HEK293 (cell line): ENCODE measurements at regions not wholly inside any gene's neighbourhood (a gene's known extent, or its start where the extent isn't known, plus 50 kb on each side); places are given as distances from the start of the nearest gene placed in this dataset.

ENCODE experiments used
- CTCF ChIA-PET: fragments of 350-600 bp; formaldehyde crosslinking; extraction: SDS; loops from one replicate; lab custom pipeline; 2021; ENCODE audit warnings: antibody characterized with exemption; lab: Yijun Ruan, JAX
- POLR2A ChIA-PET: fragments of 300-600 bp; formaldehyde crosslinking; extraction: SDS; loops from one replicate; lab custom pipeline; 2020; ENCODE audit warnings: antibody characterized with exemption, inconsistent platforms; lab: Yijun Ruan, JAX
- H3K27ac ChIP-seq: fragments of 200-500 bp; sonication (Bioruptor generic); 2 replicates; pipeline ENCODE4 v1.5.1; 2014; ENCODE audit warnings: low read depth, low read length, control low read depth, inconsistent platforms; ENCODE audit errors: extremely low read depth
- H3K36me3 ChIP-seq, 2 experiments: fragments of 200-500 bp in 1 of 2; sonication (Bioruptor generic) in 1 of 2; 1 replicate in 1 of 2; 2 replicates in 1 of 2; pipeline ENCODE4 v1.5.1; 2014 to 2017; ENCODE audit warnings: inconsistent platforms in 2 of 2, low read length in 2 of 2; ENCODE audit not compliant: control insufficient read depth in 2 of 2, insufficient read depth in 1 of 2
- H3K4me1 ChIP-seq: fragments of 200-500 bp; sonication (Bioruptor generic); 2 replicates; pipeline ENCODE4 v1.5.1; 2014; ENCODE audit warnings: mild to moderate bottlenecking, low read length, inconsistent platforms; ENCODE audit not compliant: control insufficient read depth, insufficient read depth
- H3K4me3 ChIP-seq: 2 replicates; pipeline ENCODE4 v1.5.1; 2011; ENCODE audit warnings: low read depth, mild to moderate bottlenecking, control low read depth, low read length, moderate library complexity
- H3K9me3 ChIP-seq: fragments of 200-500 bp; sonication (Bioruptor generic); 2 replicates; pipeline ENCODE4 v1.5.1; 2014; ENCODE audit warnings: low read depth, low read length, inconsistent platforms; ENCODE audit not compliant: control insufficient read depth, insufficient read depth
- BCL11A ChIP-seq: fragments of 450-650 bp; formaldehyde crosslinking; IDR thresholded peaks from 2 replicates; pipeline ENCODE4 v1.5.1; 2016; ENCODE audit warnings: low read depth, missing biosample characterization, missing genetic modification characterization
- HOXC10 ChIP-seq: sonication (generic); formaldehyde crosslinking; IDR thresholded peaks from 2 replicates; pipeline ENCODE4 v1.8.1; 2023; ENCODE audit warnings: mild to moderate bottlenecking, missing genetic modification reagents
- OSR2 ChIP-seq: fragments of 450-650 bp; formaldehyde crosslinking; IDR thresholded peaks from 2 replicates; pipeline ENCODE4 v1.5.1; 2016; ENCODE audit warnings: missing biosample characterization, missing genetic modification characterization
- PRDM1 ChIP-seq: fragments of 450-650 bp; formaldehyde crosslinking; IDR thresholded peaks from 2 replicates; pipeline ENCODE4; 2016; ENCODE audit warnings: missing biosample characterization, missing genetic modification characterization
- SCRT2 ChIP-seq: fragments of 450-650 bp; formaldehyde crosslinking; IDR thresholded peaks from 2 replicates; pipeline ENCODE4 v1.5.1; 2016; ENCODE audit warnings: missing biosample characterization, missing genetic modification characterization
- TRIM28 ChIP-seq: IDR thresholded peaks from 2 replicates; pipeline ENCODE4 v1.6.1; 2011; ENCODE audit warnings: low read length, control low read depth, borderline replicate concordance
- YY1 ChIP-seq: fragments of 450-650 bp; formaldehyde crosslinking; IDR thresholded peaks from 2 replicates; pipeline ENCODE4 v1.5.1; 2018; ENCODE audit warnings: missing biosample characterization, missing genetic modification characterization
- ZBTB21 ChIP-seq: fragments of 450-650 bp; formaldehyde crosslinking; IDR thresholded peaks from 2 replicates; pipeline ENCODE4 v1.5.1; 2017; ENCODE audit warnings: missing biosample characterization, missing genetic modification characterization
- ZIC2 ChIP-seq: fragments of 450-650 bp; formaldehyde crosslinking; IDR thresholded peaks from 2 replicates; pipeline ENCODE4 v1.5.1; 2016; ENCODE audit warnings: missing biosample characterization, missing genetic modification characterization
- ZNF114 ChIP-seq: fragments of 450-650 bp; formaldehyde crosslinking; IDR thresholded peaks from 2 replicates; pipeline ENCODE4 v1.5.0; 2017; ENCODE audit warnings: missing biosample characterization, missing genetic modification characterization
- ZNF157 ChIP-seq: fragments of 450-650 bp; formaldehyde crosslinking; IDR thresholded peaks from 2 replicates; pipeline ENCODE4 v1.5.1; 2016; ENCODE audit warnings: missing biosample characterization, missing genetic modification characterization
- ZNF18 ChIP-seq: fragments of 450-650 bp; formaldehyde crosslinking; IDR thresholded peaks from 2 replicates; pipeline ENCODE4 v1.5.1; 2016; ENCODE audit warnings: missing biosample characterization, missing genetic modification characterization
- ZNF221 ChIP-seq: fragments of 450-650 bp; formaldehyde crosslinking; IDR thresholded peaks from 2 replicates; pipeline ENCODE4 v1.5.1; 2017; ENCODE audit warnings: missing biosample characterization, missing genetic modification characterization, borderline replicate concordance
- ZNF311 ChIP-seq: fragments of 450-650 bp; formaldehyde crosslinking; IDR thresholded peaks from 2 replicates; pipeline ENCODE4 v1.5.1; 2017; ENCODE audit warnings: missing biosample characterization, missing genetic modification characterization, borderline replicate concordance
- ZNF37A ChIP-seq: fragments of 450-650 bp; IDR thresholded peaks from 2 replicates; pipeline ENCODE4 v1.5.1; 2018; ENCODE audit warnings: missing biosample characterization, missing genetic modification characterization
- ZNF473 ChIP-seq: fragments of 450-650 bp; formaldehyde crosslinking; IDR thresholded peaks from 2 replicates; pipeline ENCODE4 v1.5.1; 2017; ENCODE audit warnings: missing biosample characterization, missing genetic modification characterization
- ZNF521 ChIP-seq: fragments of 450-650 bp; formaldehyde crosslinking; IDR thresholded peaks from 2 replicates; pipeline ENCODE4 v1.5.1; 2017; ENCODE audit warnings: missing biosample characterization, mild to moderate bottlenecking, missing genetic modification characterization
- ZNF548 ChIP-seq: fragments of 450-650 bp; formaldehyde crosslinking; IDR thresholded peaks from 2 replicates; pipeline ENCODE4 v1.5.1; 2016; ENCODE audit warnings: missing biosample characterization, missing genetic modification characterization
- ZNF624 ChIP-seq: fragments of 450-650 bp; formaldehyde crosslinking; IDR thresholded peaks from 2 replicates; pipeline ENCODE4 v1.5.1; 2017; ENCODE audit warnings: missing biosample characterization, missing genetic modification characterization
- ZNF843 ChIP-seq: fragments of 450-650 bp; formaldehyde crosslinking; IDR thresholded peaks from 2 replicates; pipeline ENCODE4 v1.5.1; 2016; ENCODE audit warnings: missing biosample characterization, missing genetic modification characterization
- ZSCAN16 ChIP-seq: fragments of 450-650 bp; formaldehyde crosslinking; IDR thresholded peaks from 2 replicates; pipeline ENCODE4 v1.5.1; 2016; ENCODE audit warnings: missing biosample characterization, missing genetic modification characterization
- TF ChIP-seq, protein P1 (sequence below): fragments of 450-650 bp; formaldehyde crosslinking; IDR thresholded peaks from 2 replicates; pipeline ENCODE4 v1.5.1; 2016; ENCODE audit warnings: missing biosample characterization, missing genetic modification characterization
- TF ChIP-seq, protein P2 (sequence below): fragments of 450-650 bp; formaldehyde crosslinking; IDR thresholded peaks from 2 replicates; pipeline ENCODE4 v1.5.1; 2017; ENCODE audit warnings: missing biosample characterization, missing genetic modification characterization
- TF ChIP-seq, protein P3 (sequence below): sonication (generic); formaldehyde crosslinking; IDR thresholded peaks from 2 replicates; pipeline ENCODE4 v1.8.1; 2022; ENCODE audit warnings: mild to moderate bottlenecking, moderate library complexity, missing genetic modification reagents
- TF ChIP-seq, protein P4 (sequence below): fragments of 450-650 bp; formaldehyde crosslinking; IDR thresholded peaks from 2 replicates; pipeline ENCODE4 v1.5.1; 2016; ENCODE audit warnings: missing biosample characterization, missing genetic modification characterization, low read depth

GRCh38 chr4:114056599-114056998 is 77.2 kb upstream of the ARSJ start (continued):
- TF ChIP-seq, protein P1, sequence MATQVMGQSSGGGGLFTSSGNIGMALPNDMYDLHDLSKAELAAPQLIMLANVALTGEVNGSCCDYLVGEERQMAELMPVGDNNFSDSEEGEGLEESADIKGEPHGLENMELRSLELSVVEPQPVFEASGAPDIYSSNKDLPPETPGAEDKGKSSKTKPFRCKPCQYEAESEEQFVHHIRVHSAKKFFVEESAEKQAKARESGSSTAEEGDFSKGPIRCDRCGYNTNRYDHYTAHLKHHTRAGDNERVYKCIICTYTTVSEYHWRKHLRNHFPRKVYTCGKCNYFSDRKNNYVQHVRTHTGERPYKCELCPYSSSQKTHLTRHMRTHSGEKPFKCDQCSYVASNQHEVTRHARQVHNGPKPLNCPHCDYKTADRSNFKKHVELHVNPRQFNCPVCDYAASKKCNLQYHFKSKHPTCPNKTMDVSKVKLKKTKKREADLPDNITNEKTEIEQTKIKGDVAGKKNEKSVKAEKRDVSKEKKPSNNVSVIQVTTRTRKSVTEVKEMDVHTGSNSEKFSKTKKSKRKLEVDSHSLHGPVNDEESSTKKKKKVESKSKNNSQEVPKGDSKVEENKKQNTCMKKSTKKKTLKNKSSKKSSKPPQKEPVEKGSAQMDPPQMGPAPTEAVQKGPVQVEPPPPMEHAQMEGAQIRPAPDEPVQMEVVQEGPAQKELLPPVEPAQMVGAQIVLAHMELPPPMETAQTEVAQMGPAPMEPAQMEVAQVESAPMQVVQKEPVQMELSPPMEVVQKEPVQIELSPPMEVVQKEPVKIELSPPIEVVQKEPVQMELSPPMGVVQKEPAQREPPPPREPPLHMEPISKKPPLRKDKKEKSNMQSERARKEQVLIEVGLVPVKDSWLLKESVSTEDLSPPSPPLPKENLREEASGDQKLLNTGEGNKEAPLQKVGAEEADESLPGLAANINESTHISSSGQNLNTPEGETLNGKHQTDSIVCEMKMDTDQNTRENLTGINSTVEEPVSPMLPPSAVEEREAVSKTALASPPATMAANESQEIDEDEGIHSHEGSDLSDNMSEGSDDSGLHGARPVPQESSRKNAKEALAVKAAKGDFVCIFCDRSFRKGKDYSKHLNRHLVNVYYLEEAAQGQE (tag by site-specific recombination) = no peak
- TF ChIP-seq, protein P2, sequence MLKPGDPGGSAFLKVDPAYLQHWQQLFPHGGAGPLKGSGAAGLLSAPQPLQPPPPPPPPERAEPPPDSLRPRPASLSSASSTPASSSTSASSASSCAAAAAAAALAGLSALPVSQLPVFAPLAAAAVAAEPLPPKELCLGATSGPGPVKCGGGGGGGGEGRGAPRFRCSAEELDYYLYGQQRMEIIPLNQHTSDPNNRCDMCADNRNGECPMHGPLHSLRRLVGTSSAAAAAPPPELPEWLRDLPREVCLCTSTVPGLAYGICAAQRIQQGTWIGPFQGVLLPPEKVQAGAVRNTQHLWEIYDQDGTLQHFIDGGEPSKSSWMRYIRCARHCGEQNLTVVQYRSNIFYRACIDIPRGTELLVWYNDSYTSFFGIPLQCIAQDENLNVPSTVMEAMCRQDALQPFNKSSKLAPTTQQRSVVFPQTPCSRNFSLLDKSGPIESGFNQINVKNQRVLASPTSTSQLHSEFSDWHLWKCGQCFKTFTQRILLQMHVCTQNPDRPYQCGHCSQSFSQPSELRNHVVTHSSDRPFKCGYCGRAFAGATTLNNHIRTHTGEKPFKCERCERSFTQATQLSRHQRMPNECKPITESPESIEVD = no peak
- no peak for TF ChIP-seq BCL11A
- TF ChIP-seq, all 188 proteins: peak for 0

- Histone ChIP-seq H3K27ac (no peak overlapping the region), H3K4me3 (no peak overlapping the region), H3K36me3 (no peaks in the 10 kb centered on the region), H3K9me3 (no peaks in the 10 kb centered on the region), H3K4me1 (no peaks in the 10 kb centered on the region)
- TF ChIP-seq TRIM28 (no peak), ZNF548 (no peak), ZNF473 (no peak), ZIC2 (no peak), ZNF157 (tag by site-specific recombination) (no peak), ZNF624 (no peak), PRDM1 (tag by site-specific recombination) (no peak), ZBTB21 (no peak)
- TF ChIP-seq, protein P3, sequence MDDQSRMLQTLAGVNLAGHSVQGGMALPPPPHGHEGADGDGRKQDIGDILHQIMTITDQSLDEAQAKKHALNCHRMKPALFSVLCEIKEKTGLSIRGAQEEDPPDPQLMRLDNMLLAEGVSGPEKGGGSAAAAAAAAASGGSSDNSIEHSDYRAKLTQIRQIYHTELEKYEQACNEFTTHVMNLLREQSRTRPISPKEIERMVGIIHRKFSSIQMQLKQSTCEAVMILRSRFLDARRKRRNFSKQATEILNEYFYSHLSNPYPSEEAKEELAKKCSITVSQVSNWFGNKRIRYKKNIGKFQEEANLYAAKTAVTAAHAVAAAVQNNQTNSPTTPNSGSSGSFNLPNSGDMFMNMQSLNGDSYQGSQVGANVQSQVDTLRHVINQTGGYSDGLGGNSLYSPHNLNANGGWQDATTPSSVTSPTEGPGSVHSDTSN = no peak
- CTCF ChIA-PET = no interaction called here
- POLR2A ChIA-PET = no interaction called here
Measured at GRCh38 chr4:114057746-114058145, 78.3 kb upstream of the ARSJ start.

DNA sequence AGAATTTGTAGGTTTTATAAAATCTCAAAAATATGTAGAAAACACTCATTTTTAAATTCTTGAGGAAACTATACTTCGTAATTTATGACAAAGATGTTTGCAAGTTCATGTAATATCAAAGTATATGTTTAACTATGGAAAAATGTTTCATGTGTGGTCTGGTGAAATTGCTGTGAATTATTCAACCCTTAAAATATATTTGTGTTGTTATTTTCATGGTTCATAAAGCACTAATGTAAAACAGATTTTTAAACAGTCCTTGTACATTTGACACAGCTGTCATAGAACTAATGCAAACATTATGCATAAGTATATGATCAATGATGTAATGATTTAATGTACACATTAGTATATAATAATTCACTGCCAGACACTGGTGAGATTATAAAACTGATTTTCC is 83.1 kb upstream of the ARSJ start:
- ChIA-PET CTCF (interaction anchor here (0.9 kb wide), 1 partner anchor 9 kb away, joined by 4 read pairs; no protein-coding TSS in a partner anchor), POLR2A (no interaction called here)
- Histone ChIP-seq H3K4me3 (no peak overlapping the region), H3K9me3 (no peaks in the 10 kb centered on the region), H3K4me1 (no peaks in the 10 kb centered on the region), H3K36me3 (no peaks in the 10 kb centered on the region), H3K27ac (no peak overlapping the region)
- TF ChIP-seq YY1 (tag by site-specific recombination) (no peak), ZNF311 (tag by site-specific recombination) (no peak), OSR2 (tag by site-specific recombination) (no peak), ZSCAN16 (tag by site-specific recombination) (no peak), ZNF521 (tag by site-specific recombination) (no peak), HOXC10 (CRISPR knock-in tag) (no peak), ZNF221 (tag by site-specific recombination) (no peak), ZNF843 (tag by site-specific recombination) (no peak), SCRT2 (no peak), ZNF114 (tag by site-specific recombination) (no peak), ZNF18 (tag by site-specific recombination) (no peak), ZNF37A (tag by site-specific recombination) (no peak)
- TF ChIP-seq, protein P4, sequence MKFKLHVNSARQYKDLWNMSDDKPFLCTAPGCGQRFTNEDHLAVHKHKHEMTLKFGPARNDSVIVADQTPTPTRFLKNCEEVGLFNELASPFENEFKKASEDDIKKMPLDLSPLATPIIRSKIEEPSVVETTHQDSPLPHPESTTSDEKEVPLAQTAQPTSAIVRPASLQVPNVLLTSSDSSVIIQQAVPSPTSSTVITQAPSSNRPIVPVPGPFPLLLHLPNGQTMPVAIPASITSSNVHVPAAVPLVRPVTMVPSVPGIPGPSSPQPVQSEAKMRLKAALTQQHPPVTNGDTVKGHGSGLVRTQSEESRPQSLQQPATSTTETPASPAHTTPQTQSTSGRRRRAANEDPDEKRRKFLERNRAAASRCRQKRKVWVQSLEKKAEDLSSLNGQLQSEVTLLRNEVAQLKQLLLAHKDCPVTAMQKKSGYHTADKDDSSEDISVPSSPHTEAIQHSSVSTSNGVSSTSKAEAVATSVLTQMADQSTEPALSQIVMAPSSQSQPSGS (tag by site-specific recombination) = no peak
- TF ChIP-seq, protein P2 = no peak
